Uterus (tissue), 2 donors: ENCODE measurements at regions not wholly inside any gene's neighbourhood (a gene's known extent, or its start where the extent isn't known, plus 50 kb on each side); places are given as distances from the start of the nearest gene placed in this dataset.
"Not testable (repeated sequence)": the region's sequence is repeated elsewhere in the genome, so short reads cannot be mapped to it uniquely, and the experiment has no call there.

Experiments
- POLR2A ChIP-seq, 2 donors: fragments of 450-650 bp; IDR thresholded peaks; one replicate each; pipeline ENCODE4 v1.6.1; 2016; ENCODE audit warnings: antibody characterized with exemption in 2 of 2, mild to moderate bottlenecking in 1 of 2, moderate library complexity in 1 of 2
- TF ChIP-seq, protein P1 (sequence below), 4 experiments: fragments of 200-600 bp in 2 of 4; fragments of 450-650 bp in 2 of 4; sonication (generic) in 2 of 4; IDR thresholded peaks; one replicate each; pipeline ENCODE4 v1.5.1; 2016 to 2019; ENCODE audit warnings: antibody characterized with exemption in 4 of 4, mild to moderate bottlenecking in 2 of 4, moderate library complexity in 1 of 4

DNA sequence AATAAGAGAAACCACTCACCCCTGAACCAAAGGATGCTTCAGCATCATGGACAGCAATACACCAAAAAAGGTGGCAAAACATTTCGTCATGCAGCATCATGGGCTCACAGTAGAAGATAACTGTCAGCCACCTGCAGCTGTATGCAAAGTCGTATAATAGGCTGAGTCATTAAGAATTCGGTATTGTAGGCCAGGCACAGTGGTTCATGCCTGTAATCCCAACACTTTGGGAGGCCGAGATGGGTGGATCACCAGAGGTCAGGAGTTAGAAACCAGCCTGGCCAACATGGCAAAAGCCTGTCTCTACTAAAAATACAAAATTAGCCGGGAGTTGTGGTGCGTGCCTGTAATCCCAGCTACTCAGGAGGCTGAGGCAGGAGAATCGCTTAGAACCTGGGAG lies 123.8 kb upstream of the UNC5B start:
- not testable (repeated sequence) for TF ChIP-seq POLR2A (IDR thresholded peaks at IDR 0.05)
- TF ChIP-seq, protein P1, sequence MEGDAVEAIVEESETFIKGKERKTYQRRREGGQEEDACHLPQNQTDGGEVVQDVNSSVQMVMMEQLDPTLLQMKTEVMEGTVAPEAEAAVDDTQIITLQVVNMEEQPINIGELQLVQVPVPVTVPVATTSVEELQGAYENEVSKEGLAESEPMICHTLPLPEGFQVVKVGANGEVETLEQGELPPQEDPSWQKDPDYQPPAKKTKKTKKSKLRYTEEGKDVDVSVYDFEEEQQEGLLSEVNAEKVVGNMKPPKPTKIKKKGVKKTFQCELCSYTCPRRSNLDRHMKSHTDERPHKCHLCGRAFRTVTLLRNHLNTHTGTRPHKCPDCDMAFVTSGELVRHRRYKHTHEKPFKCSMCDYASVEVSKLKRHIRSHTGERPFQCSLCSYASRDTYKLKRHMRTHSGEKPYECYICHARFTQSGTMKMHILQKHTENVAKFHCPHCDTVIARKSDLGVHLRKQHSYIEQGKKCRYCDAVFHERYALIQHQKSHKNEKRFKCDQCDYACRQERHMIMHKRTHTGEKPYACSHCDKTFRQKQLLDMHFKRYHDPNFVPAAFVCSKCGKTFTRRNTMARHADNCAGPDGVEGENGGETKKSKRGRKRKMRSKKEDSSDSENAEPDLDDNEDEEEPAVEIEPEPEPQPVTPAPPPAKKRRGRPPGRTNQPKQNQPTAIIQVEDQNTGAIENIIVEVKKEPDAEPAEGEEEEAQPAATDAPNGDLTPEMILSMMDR (IDR thresholded peaks at IDR 0.05), result not testable (repeated sequence)
